Heart left ventricle (tissue), 13 donors: ENCODE measurements at regions not wholly inside any gene's neighbourhood (a gene's known extent, or its start where the extent isn't known, plus 50 kb on each side); places are given as distances from the start of the nearest gene placed in this dataset.

Source experiments
- CTCF ChIP-seq, 12 donors: fragments of 200-600 bp; sonication (generic) in 4 of 12; IDR thresholded peaks; one replicate each; pipeline versions ENCODE4 v1.5.0 to v1.8.0; 2018 to 2022; ENCODE audit warnings: antibody characterized with exemption in 12 of 12, mild to moderate bottlenecking in 5 of 12
- POLR2A ChIP-seq, 2 donors: fragments of 450-650 bp; IDR thresholded peaks; one replicate each; pipeline ENCODE4 v1.6.1; 2017; ENCODE audit warnings: antibody characterized with exemption in 2 of 2, mild to moderate bottlenecking in 2 of 2, moderate library complexity in 2 of 2
- donor health status: ischemic (EF 13 %, LVEDD 7.1; RV severe dilation, severe dysfunction).
- donor health status: DM: no; HTN: yes; CAD: no.
- donor health status: DM: no; HTN: no; CAD: no.
- donor health status: ischemic (EF 25% LVEDD 6.9; RV normal size, moderate dysfunction).
- donor health status: ischemic (EF 25% LVEDD 5.7; RV mildly dilated, moderate dysfunction).
- donor health status: ischemic (EF 35%, LVEDD 5.7; RV mildly dilated, moderate dysfunction).
- donor health status: nonischemic (EF 11% LVEDD 7.7; RV severe dilation, severe dysfunction).
- donor health status: DM: yes; HTN: yes; CAD: no.
- donor health status: PGD.
- donor health status: ischemic (EF 29% LVEDD 5.4; RV normal size, mild dysfunction).
- donor health status: nonischemic (EF 23%, LVEDD 6.1; RV moderate dilation, normal function).

GRCh38 chr2:107028661-107029060 is 142.7 kb upstream of the ST6GAL2 start:
- TF ChIP-seq CTCF (IDR thresholded peaks at IDR 0.05) (no peak), POLR2A (IDR thresholded peaks at IDR 0.05) (no peak)
